Transverse colon (tissue), 3 donors: ENCODE measurements at regions not wholly inside any gene's neighbourhood (a gene's known extent, or its start where the extent isn't known, plus 50 kb on each side); places are given as distances from the start of the nearest gene placed in this dataset.

ENCODE experiments used
- CTCF ChIP-seq, 5 experiments: fragments of 200-600 bp in 3 of 5; fragments of 450-650 bp in 2 of 5; sonication (generic) in 3 of 5; IDR thresholded peaks; 1 replicate in 2 of 5; 2 replicates in 3 of 5; pipeline ENCODE4 v1.5.1; 2016 to 2017; ENCODE audit warnings: antibody characterized with exemption in 5 of 5, inconsistent platforms in 3 of 5, mild to moderate bottlenecking in 2 of 5, moderate library complexity in 1 of 5
- EP300 ChIP-seq: sonication (generic); formaldehyde crosslinking; IDR thresholded peaks from one replicate; pipeline ENCODE4 v1.6.1; 2017; ENCODE audit warnings: antibody characterized with exemption, low read depth

- TF ChIP-seq EP300 (no peak), CTCF (IDR thresholded peaks at IDR 0.05) (no peak)
Observed at GRCh38 chr9:95751520-95751790, 124.0 kb upstream of the ERCC6L2 start.
